Neuronal stem cell (in vitro differentiated cells): ENCODE measurements at regions not wholly inside any gene's neighbourhood (a gene's known extent, or its start where the extent isn't known, plus 50 kb on each side); places are given as distances from the start of the nearest gene placed in this dataset.

Experiments
- DNase-seq: peaks from one replicate; pipeline ENCODE4 v3.0.0-alpha.2; 2013; ENCODE audit warnings: low spot score
- H2AFZ ChIP-seq: one replicate; pipeline ENCODE4 v1.6.1; 2013; ENCODE audit warnings: mild to moderate bottlenecking, low read length, inconsistent platforms
- H2AK5ac ChIP-seq: 2 replicates; pipeline ENCODE4 v1.6.1; 2013; ENCODE audit warnings: low read depth, mild to moderate bottlenecking, inconsistent platforms, low read length, moderate library complexity, mixed read lengths
- H2BK120ac ChIP-seq: 2 replicates; pipeline ENCODE4 v1.6.1; 2013; ENCODE audit warnings: low read depth, mild to moderate bottlenecking, inconsistent platforms, low read length, moderate library complexity, mixed read lengths
- H2BK12ac ChIP-seq: one replicate; pipeline ENCODE4 v1.6.1; 2013; ENCODE audit warnings: low read length, inconsistent platforms
- H2BK15ac ChIP-seq: 2 replicates; pipeline ENCODE4 v1.6.1; 2013; ENCODE audit warnings: mild to moderate bottlenecking, low read length, inconsistent platforms, mixed read lengths
- H2BK5ac ChIP-seq: one replicate; pipeline ENCODE4 v1.6.1; 2013; ENCODE audit warnings: inconsistent platforms, mild to moderate bottlenecking, low read length, moderate library complexity
- H3K14ac ChIP-seq: one replicate; pipeline ENCODE4 v1.6.1; 2013; ENCODE audit warnings: low read length, inconsistent platforms
- H3K18ac ChIP-seq: 2 replicates; pipeline ENCODE4 v1.6.1; 2013; ENCODE audit warnings: low read length, inconsistent platforms
- H3K23ac ChIP-seq: 2 replicates; pipeline ENCODE4 v1.6.1; 2013; ENCODE audit warnings: low read depth, mild to moderate bottlenecking, mixed read lengths, low read length, inconsistent platforms; ENCODE audit not compliant: poor library complexity
- H3K27ac ChIP-seq: replicated peaks from 3 replicates; pipeline ENCODE4 v1.5.1; 2013; ENCODE audit warnings: low read length, inconsistent platforms
- H3K27me3 ChIP-seq, 3 experiments: 2 replicates each; pipeline ENCODE4 v1.6.1; 2013; ENCODE audit warnings: low read length in 3 of 3, mild to moderate bottlenecking in 2 of 3, inconsistent platforms in 1 of 3, low read depth in 1 of 3, mixed read lengths in 1 of 3, moderate library complexity in 1 of 3; ENCODE audit not compliant: control insufficient read depth in 3 of 3, insufficient read depth in 3 of 3
- H3K36me3 ChIP-seq, 2 donors: replicated peaks in 1 of 2; 2 replicates each; pipeline ENCODE4 v1.6.1; 2013; ENCODE audit warnings: low read length in 2 of 2; ENCODE audit not compliant: control insufficient read depth in 2 of 2, insufficient read depth in 2 of 2
- H3K4ac ChIP-seq: 2 replicates; pipeline ENCODE4 v1.6.1; 2013; ENCODE audit warnings: inconsistent platforms, mild to moderate bottlenecking, low read length, moderate library complexity
- H3K4me1 ChIP-seq, 2 donors: 1 replicate in 1 of 2; 2 replicates in 1 of 2; pipeline ENCODE4 v1.6.1; 2013; ENCODE audit warnings: low read length in 2 of 2, low read depth in 1 of 2; ENCODE audit not compliant: control insufficient read depth in 2 of 2, insufficient read depth in 1 of 2
- H3K4me2 ChIP-seq: one replicate; pipeline ENCODE4 v1.6.1; 2013; ENCODE audit warnings: mild to moderate bottlenecking, low read length, inconsistent platforms; ENCODE audit not compliant: insufficient read depth, poor library complexity, severe bottlenecking
- H3K4me3 ChIP-seq, 2 donors: 2 replicates each; pipeline ENCODE4 v1.5.1; 2013; ENCODE audit warnings: low read length in 2 of 2, mild to moderate bottlenecking in 2 of 2, inconsistent platforms in 1 of 2, moderate library complexity in 1 of 2
- H3K79me1 ChIP-seq: one replicate; pipeline ENCODE4 v1.6.1; 2013; ENCODE audit warnings: low read depth, mild to moderate bottlenecking, inconsistent platforms, low read length, moderate library complexity
- H3K9ac ChIP-seq: one replicate; pipeline ENCODE4 v1.6.1; 2013; ENCODE audit warnings: mild to moderate bottlenecking, low read depth, low read length, inconsistent platforms; ENCODE audit not compliant: poor library complexity
- H3K9me3 ChIP-seq, 2 donors: replicated peaks in 1 of 2; 2 replicates each; pipeline versions ENCODE3 to v1.6.1; 2013; ENCODE audit warnings: low read length in 2 of 2, mild to moderate bottlenecking in 2 of 2, inconsistent platforms in 1 of 2, low read depth in 1 of 2, mixed read lengths in 1 of 2, moderate library complexity in 1 of 2; ENCODE audit not compliant: control insufficient read depth in 2 of 2, insufficient read depth in 1 of 2
- H4K8ac ChIP-seq: one replicate; pipeline ENCODE4 v1.6.1; 2013; ENCODE audit warnings: low read depth, mild to moderate bottlenecking, inconsistent platforms, low read length, moderate library complexity
- H4K91ac ChIP-seq: one replicate; pipeline ENCODE4 v1.6.1; 2013; ENCODE audit warnings: low read length, low read depth, mild to moderate bottlenecking, inconsistent platforms; ENCODE audit not compliant: poor library complexity
- WGBS, 2 donors: extraction: QIAGEN DNeasy Blood & Tissue Kit; methylation state at CpG; one replicate each; pipeline ENCODE4 v1.1.7; 2013; ENCODE audit warnings: missing lambda C conversion rate in 2 of 2, mixed read lengths in 1 of 2; ENCODE audit not compliant: insufficient read length in 2 of 2, insufficient replicate concordance in 1 of 2; ENCODE audit errors: extremely low coverage in 2 of 2; 5-methylcytosine and 5-hydroxymethylcytosine counted together

DNA sequence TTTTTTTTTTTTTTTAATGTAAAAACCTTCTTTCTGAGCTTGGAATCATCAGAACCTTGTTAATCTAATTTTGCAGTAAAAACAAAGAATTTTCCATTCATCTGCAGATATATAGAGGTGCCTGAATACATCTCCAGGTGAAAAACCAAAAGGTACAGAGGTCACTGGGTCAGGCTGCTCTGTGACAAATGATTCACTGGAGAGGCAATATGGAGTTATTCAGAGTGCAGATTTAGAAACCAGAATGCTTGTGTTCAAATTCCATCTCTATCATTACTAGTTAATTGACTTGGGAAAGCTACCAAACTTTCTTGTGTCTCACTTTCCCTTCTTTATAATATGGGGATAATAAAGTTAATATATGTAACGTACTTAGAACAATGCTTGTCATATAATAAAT lies 51.5 kb upstream of the C1orf53 start:
- DNase-seq: no peak
- H3K4me3 ChIP-seq: no peak overlapping the region

DNA sequence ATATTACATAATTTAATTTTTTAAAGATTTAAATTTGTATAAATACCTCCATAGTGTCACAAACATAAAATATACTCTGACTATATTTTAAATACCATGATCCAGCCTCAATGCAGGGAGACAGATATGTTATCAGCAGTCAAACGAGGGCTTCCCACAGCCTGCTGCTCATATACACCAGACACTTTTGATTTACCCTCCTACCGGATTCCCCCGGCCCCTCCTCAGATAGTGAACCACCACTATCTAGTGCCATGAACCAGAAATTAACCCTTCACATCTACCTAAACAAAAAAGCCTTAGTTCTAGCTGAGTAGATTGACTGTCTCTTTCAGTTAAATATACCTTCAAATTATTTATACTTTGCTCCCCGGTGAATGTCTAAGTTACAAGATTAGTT lies 52.4 kb upstream of the C1orf53 start:
- Histone ChIP-seq H4K8ac (no peak overlapping the region), H2BK15ac (no peak overlapping the region), H3K18ac (no peak overlapping the region), H3K4ac (no peak overlapping the region), H2AFZ (no peak overlapping the region), H3K36me3 (no peaks in the 10 kb centered on the region), H2AK5ac (no peak overlapping the region), H4K91ac (no peak overlapping the region), H3K27ac (no peak overlapping the region), H3K4me2 (no peak overlapping the region), H3K23ac (no peak overlapping the region), H3K4me1 (no peaks in the 10 kb centered on the region), H3K79me1 (no peaks in the 10 kb centered on the region), H3K4me3 (no peak overlapping the region), H3K14ac (no peak overlapping the region), H2BK5ac (no peak overlapping the region), H3K9me3 (no peaks in the 10 kb centered on the region), H3K27me3 (no peaks in the 10 kb centered on the region), H2BK120ac (no peak overlapping the region), H3K9ac (no peak overlapping the region), H2BK12ac (no peak overlapping the region)
- no CpG with 5 or more reads among the region's 4 CpGs for WGBS, 2 donors
- DNase-seq: no peak

More for the DNA sequence above, 51.5 kb upstream of the C1orf53 start:
- Histone ChIP-seq H3K9ac (no peak overlapping the region), H3K36me3 (no peaks in the 10 kb centered on the region), H2AK5ac (no peak overlapping the region), H3K4me2 (no peak overlapping the region), H3K18ac (no peak overlapping the region), H2BK5ac (no peak overlapping the region), H2BK120ac (no peak overlapping the region), H4K91ac (no peak overlapping the region), H3K9me3 (no peaks in the 10 kb centered on the region), H3K79me1 (no peaks in the 10 kb centered on the region), H2BK15ac (no peak overlapping the region), H3K27ac (no peak overlapping the region), H3K4me1 (no peaks in the 10 kb centered on the region), H3K23ac (no peak overlapping the region), H3K4ac (no peak overlapping the region), H4K8ac (no peak overlapping the region), H2AFZ (no peak overlapping the region), H3K14ac (no peak overlapping the region), H2BK12ac (no peak overlapping the region), H3K27me3 (no peaks in the 10 kb centered on the region)
- no CpG with 5 or more reads among the region's 1 CpG for WGBS, 2 donors

DNA sequence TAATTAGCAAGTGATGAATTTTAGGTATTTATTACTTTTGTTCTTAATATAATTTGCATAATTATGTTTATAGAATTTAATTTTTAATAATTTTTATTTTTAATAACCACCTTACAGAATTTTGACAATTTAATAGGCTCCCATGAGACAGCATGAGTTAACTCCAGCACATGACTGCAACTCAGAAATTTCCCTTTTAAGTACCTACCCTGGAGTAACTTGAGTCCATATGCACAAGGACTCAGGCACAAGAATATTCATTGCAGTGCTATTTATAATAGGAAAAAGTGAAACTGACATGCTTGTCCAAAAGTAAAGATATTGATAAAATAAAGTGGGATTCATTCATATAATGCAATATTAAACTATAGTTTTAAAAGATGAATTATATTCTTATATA lies 54.1 kb upstream of the C1orf53 start:
- Histone ChIP-seq H3K4me1 (no peaks in the 10 kb centered on the region), H2BK120ac (no peak overlapping the region)
- DNase-seq: no peak

DNA sequence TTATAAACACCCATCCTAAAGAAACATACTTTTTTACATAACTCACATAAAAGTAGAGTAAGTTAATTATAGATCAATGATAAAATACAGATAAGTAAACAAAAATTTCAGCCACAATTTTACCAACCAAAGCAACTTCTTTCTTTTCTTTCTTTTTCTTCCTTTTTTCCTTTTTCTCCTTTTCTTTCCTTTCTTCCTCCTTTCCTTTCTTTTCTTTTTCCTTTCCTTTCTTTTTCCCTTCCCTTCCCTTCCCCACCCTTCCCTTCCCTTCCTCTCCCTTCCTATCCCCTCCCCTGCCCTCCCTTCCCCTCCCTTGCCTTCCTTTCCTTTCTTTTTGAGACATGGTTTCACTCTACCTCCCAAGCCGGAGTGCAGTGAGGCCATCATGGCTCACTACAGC lies 56.5 kb upstream of the C1orf53 start:
- peak overlapping the region; percentile 92 for H4K8ac ChIP-seq
- no peaks in the 10 kb centered on the region for H3K27me3 ChIP-seq
- H3K4ac ChIP-seq: no peak overlapping the region
- no peak overlapping the region for H3K18ac ChIP-seq
- no peak overlapping the region for H2BK120ac ChIP-seq
- H3K9me3 ChIP-seq: no peaks in the 10 kb centered on the region
- WGBS, 2 donors: no CpG with 5 or more reads among the region's 1 CpG
- no peaks in the 10 kb centered on the region for H3K4me1 ChIP-seq
- H3K36me3 ChIP-seq: no peaks in the 10 kb centered on the region
- no peak overlapping the region for H3K27ac ChIP-seq
- no peak for DNase-seq
- no peak overlapping the region for H2BK15ac ChIP-seq
- no peak overlapping the region for H2BK5ac ChIP-seq
- H3K4me2 ChIP-seq: no peak overlapping the region
- H2AFZ ChIP-seq: no peak overlapping the region
- H4K91ac ChIP-seq: no peak overlapping the region
- no peak overlapping the region for H2BK12ac ChIP-seq
- no peak overlapping the region for H3K9ac ChIP-seq
- H3K79me1 ChIP-seq: no peaks in the 10 kb centered on the region
- no peak overlapping the region for H3K23ac ChIP-seq
- no peak overlapping the region for H3K4me3 ChIP-seq
- H3K14ac ChIP-seq: no peak overlapping the region
- H2AK5ac ChIP-seq: no peak overlapping the region

More for the DNA sequence above, 54.1 kb upstream of the C1orf53 start:
- Histone ChIP-seq H3K4me3 (no peak overlapping the region), H2BK15ac (no peak overlapping the region), H2BK5ac (no peak overlapping the region), H2BK12ac (no peak overlapping the region), H3K23ac (no peak overlapping the region), H3K36me3 (no peaks in the 10 kb centered on the region), H3K27me3 (no peaks in the 10 kb centered on the region), H3K14ac (no peak overlapping the region), H2AK5ac (no peak overlapping the region), H3K79me1 (no peaks in the 10 kb centered on the region), H3K4ac (no peak overlapping the region), H3K9me3 (no peaks in the 10 kb centered on the region), H3K27ac (no peak overlapping the region), H4K8ac (no peak overlapping the region), H2AFZ (no peak overlapping the region), H3K4me2 (no peak overlapping the region), H3K9ac (no peak overlapping the region), H4K91ac (no peak overlapping the region), H3K18ac (no peak overlapping the region)
